ENCODE measurements at regions not wholly inside any gene's neighbourhood (a gene's known extent, or its start where the extent isn't known, plus 50 kb on each side); places are given as distances from the start of the nearest gene placed in this dataset.

GRCh38 chr22:49703505-49703904 is 124.2 kb downstream of the BRD1 start:
- no TSS peak for BruUV-seq (replicated peaks)
- Histone ChIP-seq H3K27ac (ENCODE audit: low read length) (no peak overlapping the region), H3K4me1 (ENCODE audit: control insufficient read depth, insufficient read depth, low read length) (no peaks in the 10 kb centered on the region), H3K36me3 (ENCODE audit: control insufficient read depth, insufficient read depth, low read length) (no peaks in the 10 kb centered on the region), H3K27me3 (ENCODE audit: control insufficient read depth, insufficient read depth, low read length) (no peaks in the 10 kb centered on the region; the same call in 1 of the 2 replicates), H3K9me3 (ENCODE audit: control insufficient read depth, insufficient read depth, low read depth, low read length) (no peaks in the 10 kb centered on the region), H3K4me3 (ENCODE audit: low read depth in 2 of 2, low read length in 2 of 2) (no peak overlapping the region)
- CTCF ChIA-PET = no interaction called here
- intact Hi-C loops (cut with micrococcal nuclease; ENCODE audit: unreplicated experiment) = no loop called here
- in situ Hi-C loops (cut with HindIII; ENCODE audit: low pct_unique_long_range_greater_than_20kb, low sequenced_read_pairs) = no loop called here
- ATAC-seq (no peak), DNase-seq (ENCODE audit: low read depth, low spot score) (no peak)
- POLR2A ChIA-PET = no interaction called here
- no peak for TF ChIP-seq TCF7L2 (IDR thresholded peaks at IDR 0.05; ENCODE audit: low read depth, low read length)
- TF ChIP-seq, protein P1, sequence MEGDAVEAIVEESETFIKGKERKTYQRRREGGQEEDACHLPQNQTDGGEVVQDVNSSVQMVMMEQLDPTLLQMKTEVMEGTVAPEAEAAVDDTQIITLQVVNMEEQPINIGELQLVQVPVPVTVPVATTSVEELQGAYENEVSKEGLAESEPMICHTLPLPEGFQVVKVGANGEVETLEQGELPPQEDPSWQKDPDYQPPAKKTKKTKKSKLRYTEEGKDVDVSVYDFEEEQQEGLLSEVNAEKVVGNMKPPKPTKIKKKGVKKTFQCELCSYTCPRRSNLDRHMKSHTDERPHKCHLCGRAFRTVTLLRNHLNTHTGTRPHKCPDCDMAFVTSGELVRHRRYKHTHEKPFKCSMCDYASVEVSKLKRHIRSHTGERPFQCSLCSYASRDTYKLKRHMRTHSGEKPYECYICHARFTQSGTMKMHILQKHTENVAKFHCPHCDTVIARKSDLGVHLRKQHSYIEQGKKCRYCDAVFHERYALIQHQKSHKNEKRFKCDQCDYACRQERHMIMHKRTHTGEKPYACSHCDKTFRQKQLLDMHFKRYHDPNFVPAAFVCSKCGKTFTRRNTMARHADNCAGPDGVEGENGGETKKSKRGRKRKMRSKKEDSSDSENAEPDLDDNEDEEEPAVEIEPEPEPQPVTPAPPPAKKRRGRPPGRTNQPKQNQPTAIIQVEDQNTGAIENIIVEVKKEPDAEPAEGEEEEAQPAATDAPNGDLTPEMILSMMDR (IDR thresholded peaks at IDR 0.05) = no peak

GRCh38 chr22:49702068-49702397 is 125.6 kb downstream of the BRD1 start:
- ChIA-PET POLR2A (no interaction called here), CTCF (no interaction called here)
- in situ Hi-C loops (cut with HindIII; ENCODE audit: low pct_unique_long_range_greater_than_20kb, low sequenced_read_pairs) (no loop called here), intact Hi-C loops (cut with micrococcal nuclease; ENCODE audit: unreplicated experiment) (no loop called here)
- no peaks in the 10 kb centered on the region for H3K9me3 ChIP-seq (ENCODE audit: control insufficient read depth, insufficient read depth, low read depth, low read length)
- no peaks in the 10 kb centered on the region for H3K36me3 ChIP-seq (ENCODE audit: control insufficient read depth, insufficient read depth, low read length)
- TF ChIP-seq, protein P1 (IDR thresholded peaks at IDR 0.05) = no peak; the same call in 1 of the 2 replicates
- TF ChIP-seq SIN3A (IDR thresholded peaks at IDR 0.05; ENCODE audit: borderline replicate concordance, insufficient read depth, low read depth, low read length) (no peak), POLR2AphosphoS5 (IDR thresholded peaks at IDR 0.05; ENCODE audit: low read depth, low read length) (no peak), TCF7L2 (IDR thresholded peaks at IDR 0.05; ENCODE audit: low read depth, low read length) (no peak), REST (IDR thresholded peaks at IDR 0.05; ENCODE audit: insufficient read depth in 1 of 2, low read depth in 2 of 2, low read length in 1 of 2) (no peak)
- H3K27ac ChIP-seq (ENCODE audit: low read length) = no peak overlapping the region
- ATAC-seq = no peak
- H3K27me3 ChIP-seq (ENCODE audit: control insufficient read depth, insufficient read depth, low read length) = no peaks in the 10 kb centered on the region; the same call in 1 of the 2 replicates
- H3K4me3 ChIP-seq (ENCODE audit: low read depth in 2 of 2, low read length in 2 of 2) = no peak overlapping the region
- DNase-seq (ENCODE audit: low read depth, low spot score) = no peak
- no peaks in the 10 kb centered on the region for H3K4me1 ChIP-seq (ENCODE audit: control insufficient read depth, insufficient read depth, low read length)
- no TSS peak for BruUV-seq (replicated peaks)

Data from Panc1 (cell line).